ENCODE measurements at regions not wholly inside any gene's neighbourhood (a gene's known extent, or its start where the extent isn't known, plus 50 kb on each side); places are given as distances from the start of the nearest gene placed in this dataset.

- no peak for TF ChIP-seq CTCF (IDR thresholded peaks at IDR 0.05; ENCODE audit: low read length)
- no peak for TF ChIP-seq EZH2 (IDR thresholded peaks at IDR 0.05; ENCODE audit: borderline replicate concordance, low read length)
Measured at GRCh38 chr7:91717681-91718470, 162.6 kb downstream of the MTERF1 start.

Data from OCI-LY1 (cell line).